ENCODE measurements at regions not wholly inside any gene's neighbourhood (a gene's known extent, or its start where the extent isn't known, plus 50 kb on each side); places are given as distances from the start of the nearest gene placed in this dataset.

DNA sequence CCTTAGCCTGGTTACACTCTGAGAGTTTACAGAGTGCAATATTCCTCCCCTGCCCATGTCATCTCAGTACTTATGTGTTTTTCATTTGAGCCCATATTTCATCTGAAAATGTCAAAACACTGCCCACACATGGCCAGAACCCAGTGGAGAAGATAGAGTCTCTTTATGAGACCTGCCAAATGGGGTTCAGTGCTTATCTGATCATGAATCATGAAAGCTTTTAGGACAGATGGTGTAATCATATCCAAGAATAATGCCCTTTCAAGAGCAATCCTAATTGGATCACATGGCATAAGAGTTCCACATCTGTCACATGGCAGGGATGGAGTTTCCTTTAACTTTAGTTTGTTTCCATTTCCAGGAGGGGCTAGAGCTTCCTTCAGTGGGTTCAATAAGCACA is 77.2 kb upstream of the AGBL1 start:
- H3K4me1 ChIP-seq = no peaks in the 10 kb centered on the region
- H3K36me3 ChIP-seq = no peaks in the 10 kb centered on the region
- H3K9me3 ChIP-seq = no peaks in the 10 kb centered on the region
- TF ChIP-seq, protein P1, sequence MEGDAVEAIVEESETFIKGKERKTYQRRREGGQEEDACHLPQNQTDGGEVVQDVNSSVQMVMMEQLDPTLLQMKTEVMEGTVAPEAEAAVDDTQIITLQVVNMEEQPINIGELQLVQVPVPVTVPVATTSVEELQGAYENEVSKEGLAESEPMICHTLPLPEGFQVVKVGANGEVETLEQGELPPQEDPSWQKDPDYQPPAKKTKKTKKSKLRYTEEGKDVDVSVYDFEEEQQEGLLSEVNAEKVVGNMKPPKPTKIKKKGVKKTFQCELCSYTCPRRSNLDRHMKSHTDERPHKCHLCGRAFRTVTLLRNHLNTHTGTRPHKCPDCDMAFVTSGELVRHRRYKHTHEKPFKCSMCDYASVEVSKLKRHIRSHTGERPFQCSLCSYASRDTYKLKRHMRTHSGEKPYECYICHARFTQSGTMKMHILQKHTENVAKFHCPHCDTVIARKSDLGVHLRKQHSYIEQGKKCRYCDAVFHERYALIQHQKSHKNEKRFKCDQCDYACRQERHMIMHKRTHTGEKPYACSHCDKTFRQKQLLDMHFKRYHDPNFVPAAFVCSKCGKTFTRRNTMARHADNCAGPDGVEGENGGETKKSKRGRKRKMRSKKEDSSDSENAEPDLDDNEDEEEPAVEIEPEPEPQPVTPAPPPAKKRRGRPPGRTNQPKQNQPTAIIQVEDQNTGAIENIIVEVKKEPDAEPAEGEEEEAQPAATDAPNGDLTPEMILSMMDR (IDR thresholded peaks at IDR 0.05) = no peak
- TF ChIP-seq POLR2A (IDR thresholded peaks at IDR 0.05) = no peak
- intact Hi-C loops (cut with DNase I; ENCODE audit: low total_unique reads) = no loop called here
- H3K27me3 ChIP-seq = no peaks in the 10 kb centered on the region
- peak overlapping the region in 1 of 2 donors; percentile 76 for H3K27ac ChIP-seq
- no peak overlapping the region for H3K4me3 ChIP-seq
- DNase-seq = peak; percentile 37 to 51

DNA sequence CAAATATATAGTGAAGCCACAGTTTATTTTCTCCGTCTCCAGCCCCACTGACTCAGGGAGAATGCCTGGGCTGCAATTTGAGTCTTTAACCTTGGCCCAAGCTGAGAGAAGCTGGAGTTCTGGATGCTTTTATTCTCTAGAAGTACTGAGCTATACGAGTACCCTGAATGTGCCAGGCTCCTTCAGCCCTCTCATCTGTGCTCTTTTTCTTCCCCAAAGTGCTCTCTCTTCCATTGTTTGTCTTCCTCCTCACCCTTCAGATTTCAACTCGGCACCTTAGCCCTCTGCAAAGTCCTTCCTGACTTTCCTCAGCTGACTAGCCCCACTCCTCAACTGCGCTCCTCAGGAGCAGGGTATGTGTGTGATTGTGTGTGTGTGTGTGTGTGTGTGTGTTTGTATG is 75.6 kb upstream of the AGBL1 start:
- Histone ChIP-seq H3K4me3 (no peak overlapping the region), H3K9me3 (no peaks in the 10 kb centered on the region), H3K27me3 (no peaks in the 10 kb centered on the region), H3K36me3 (no peaks in the 10 kb centered on the region), H3K27ac (peak overlapping the region in 1 of 2 donors; percentile 31), H3K4me1 (no peaks in the 10 kb centered on the region)
- DNase-seq = no peak
- intact Hi-C loops (cut with DNase I; ENCODE audit: low total_unique reads) = no loop called here
- TF ChIP-seq POLR2A (IDR thresholded peaks at IDR 0.05) = no peak
- TF ChIP-seq, protein P1 (IDR thresholded peaks at IDR 0.05) = no peak

DNA sequence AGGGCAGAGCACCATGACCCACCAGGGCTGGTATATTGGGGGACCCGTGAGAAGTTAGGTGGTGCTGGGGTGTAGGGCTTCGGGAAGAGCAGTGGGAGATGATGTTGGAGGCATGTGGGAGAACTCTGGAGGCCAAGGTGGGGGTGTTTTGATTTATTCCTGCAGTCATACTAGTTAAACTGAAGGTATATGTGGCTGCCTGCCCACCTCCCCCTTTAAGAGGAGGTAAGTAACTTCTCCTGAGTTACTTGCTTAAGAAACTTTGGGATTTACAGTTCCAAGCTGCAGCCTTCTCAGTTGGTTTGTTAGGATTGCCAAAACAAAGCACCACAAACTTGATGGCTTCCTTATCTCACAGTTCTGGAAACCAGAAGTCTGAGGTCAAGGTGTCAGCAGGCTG is 73.1 kb upstream of the AGBL1 start:
- TF ChIP-seq, protein P1 (IDR thresholded peaks at IDR 0.05) = no peak
- Histone ChIP-seq H3K9me3 (no peaks in the 10 kb centered on the region), H3K36me3 (no peaks in the 10 kb centered on the region), H3K4me1 (no peaks in the 10 kb centered on the region), H3K27ac (peak overlapping the region; percentile 42 to 45), H3K27me3 (no peaks in the 10 kb centered on the region), H3K4me3 (no peak overlapping the region)
- DNase-seq = peak; percentile 52 to 88
- intact Hi-C loops (cut with DNase I; ENCODE audit: low total_unique reads) = no loop called here

DNA sequence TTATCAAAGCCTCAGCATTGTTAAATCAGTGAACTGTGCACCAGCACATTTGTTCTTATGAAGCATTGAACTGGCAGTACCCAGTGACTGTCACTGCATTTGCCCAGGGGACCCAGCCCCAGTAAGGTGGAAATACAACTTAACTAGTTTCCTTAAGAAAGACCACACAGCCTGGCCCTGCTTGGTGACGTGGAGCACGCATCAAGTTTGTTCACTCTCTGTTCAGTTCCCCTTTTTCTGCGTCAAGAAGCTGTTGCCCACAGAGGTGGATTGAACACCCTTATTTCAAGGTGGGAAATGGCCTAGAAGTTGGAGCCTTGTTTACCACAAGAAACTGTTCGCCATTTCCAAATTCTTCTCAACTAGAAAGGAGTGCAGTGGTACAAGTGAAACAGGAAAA is 69.9 kb upstream of the AGBL1 start:
- intact Hi-C loops (cut with DNase I; ENCODE audit: low total_unique reads) = no loop called here
- Histone ChIP-seq H3K27ac (no peak overlapping the region), H3K4me3 (no peak overlapping the region), H3K36me3 (no peaks in the 10 kb centered on the region), H3K9me3 (no peaks in the 10 kb centered on the region), H3K27me3 (no peaks in the 10 kb centered on the region), H3K4me1 (no peaks in the 10 kb centered on the region)
- no peak for DNase-seq
- TF ChIP-seq, protein P1 (IDR thresholded peaks at IDR 0.05) = no peak
- no peak for TF ChIP-seq POLR2A (IDR thresholded peaks at IDR 0.05)

DNA sequence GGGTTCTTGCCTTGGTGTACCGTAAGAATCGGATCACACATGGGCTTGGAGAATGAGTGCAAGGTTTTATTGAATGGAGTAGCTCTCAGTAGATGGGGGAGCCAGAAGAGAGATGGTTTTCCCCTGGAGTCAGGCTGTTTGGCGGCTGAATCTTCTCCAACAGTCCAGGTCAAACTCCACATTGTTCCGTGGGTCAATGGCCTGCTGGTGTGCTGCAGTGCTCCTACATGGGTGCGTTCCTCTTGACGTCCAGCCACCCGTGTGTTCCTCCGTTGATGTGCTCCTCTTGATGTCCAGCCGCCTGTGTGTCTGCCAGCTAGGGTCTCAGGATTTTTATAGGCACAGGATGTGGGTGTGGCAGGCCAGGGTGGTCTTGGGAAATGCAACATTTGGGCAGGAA is 69.3 kb upstream of the AGBL1 start:
- no peak for TF ChIP-seq POLR2A (IDR thresholded peaks at IDR 0.05)
- TF ChIP-seq, protein P1 (IDR thresholded peaks at IDR 0.05) = no peak
- no peaks in the 10 kb centered on the region for H3K27me3 ChIP-seq
- H3K4me1 ChIP-seq = no peaks in the 10 kb centered on the region
- H3K4me3 ChIP-seq = no peak overlapping the region
- no peak overlapping the region for H3K27ac ChIP-seq
- H3K9me3 ChIP-seq = no peaks in the 10 kb centered on the region
- intact Hi-C loops (cut with DNase I; ENCODE audit: low total_unique reads) = no loop called here
- H3K36me3 ChIP-seq = no peaks in the 10 kb centered on the region
- no peak for DNase-seq

Data from uterus (tissue), 3 donors.